Hepatocyte (in vitro differentiated cells): ENCODE measurements at regions not wholly inside any gene's neighbourhood (a gene's known extent, or its start where the extent isn't known, plus 50 kb on each side); places are given as distances from the start of the nearest gene placed in this dataset.
"Not testable (repeated sequence)": the region's sequence is repeated elsewhere in the genome, so short reads cannot be mapped to it uniquely, and the experiment has no call there.

Experiments used
- DNase-seq: peaks from one replicate; pipeline ENCODE4 v3.0.0-alpha.2; 2016; ENCODE audit warnings: low spot score
- H2AFZ ChIP-seq: fragments of 200-600 bp; sonication (generic); 2 replicates; pipeline ENCODE4 v1.6.0; 2016; ENCODE audit warnings: antibody characterized with exemption, mild to moderate bottlenecking
- H3K27ac ChIP-seq: fragments of 200-600 bp; sonication (generic); 2 replicates; pipeline ENCODE4 v1.5.1; 2016; ENCODE audit warnings: mild to moderate bottlenecking
- H3K27me3 ChIP-seq: fragments of 200-600 bp; sonication (generic); 2 replicates; pipeline ENCODE4 v1.6.1; 2016
- H3K36me3 ChIP-seq: fragments of 200-600 bp; sonication (generic); replicated peaks from 2 replicates; pipeline ENCODE4 v1.5.1; 2016; ENCODE audit warnings: low read depth; ENCODE audit not compliant: insufficient read depth
- H3K4me1 ChIP-seq: fragments of 200-600 bp; sonication (generic); 2 replicates; pipeline ENCODE4 v1.5.1; 2016; ENCODE audit warnings: mild to moderate bottlenecking, moderate library complexity; ENCODE audit not compliant: insufficient read depth
- H3K4me2 ChIP-seq: fragments of 200-600 bp; sonication (generic); 2 replicates; pipeline ENCODE4 v1.6.0; 2016
- H3K4me3 ChIP-seq: fragments of 200-600 bp; sonication (generic); 2 replicates; pipeline ENCODE4 v1.5.1; 2016; ENCODE audit warnings: mild to moderate bottlenecking
- H3K79me2 ChIP-seq: fragments of 200-600 bp; sonication (generic); 2 replicates; pipeline ENCODE4 v1.6.0; 2017; ENCODE audit warnings: mild to moderate bottlenecking
- H3K9me2 ChIP-seq: fragments of 200-600 bp; sonication (generic); replicated peaks from 2 replicates; pipeline ENCODE4 v1.6.0; 2017; ENCODE audit warnings: mild to moderate bottlenecking; ENCODE audit not compliant: insufficient read depth
- H3K9me3 ChIP-seq: fragments of 200-600 bp; sonication (generic); 2 replicates; pipeline ENCODE4 v1.5.1; 2016; ENCODE audit warnings: low read depth, mild to moderate bottlenecking
- H4K20me1 ChIP-seq: fragments of 200-600 bp; sonication (generic); 2 replicates; pipeline ENCODE4 v1.6.0; 2016; ENCODE audit warnings: mild to moderate bottlenecking; ENCODE audit not compliant: insufficient read depth, poor library complexity, severe bottlenecking
- EZH2 ChIP-seq: fragments of 200-600 bp; sonication (generic); IDR thresholded peaks from 2 replicates; pipeline ENCODE4 v1.6.1; 2016; ENCODE audit warnings: antibody characterized with exemption, mild to moderate bottlenecking, borderline replicate concordance
- EZH2phosphoT487 ChIP-seq: fragments of 200-600 bp; sonication (generic); IDR thresholded peaks from one replicate; pipeline ENCODE4 v1.6.1; 2018; ENCODE audit warnings: antibody characterized with exemption, mild to moderate bottlenecking, low read depth, moderate library complexity; ENCODE audit not compliant: unreplicated experiment, severe bottlenecking
- WGBS: methylation state at CpG from one replicate; pipeline ENCODE4 v1.1.6; 2016; ENCODE audit warnings: low lambda C conversion rate; ENCODE audit errors: missing lambda C conversion rate; 5-methylcytosine and 5-hydroxymethylcytosine counted together
- TF ChIP-seq, protein P1 (sequence below): fragments of 200-600 bp; sonication (generic); IDR thresholded peaks from 2 replicates; pipeline ENCODE4 v1.5.1; 2016; ENCODE audit warnings: antibody characterized with exemption, mild to moderate bottlenecking; ENCODE audit not compliant: poor library complexity

DNA sequence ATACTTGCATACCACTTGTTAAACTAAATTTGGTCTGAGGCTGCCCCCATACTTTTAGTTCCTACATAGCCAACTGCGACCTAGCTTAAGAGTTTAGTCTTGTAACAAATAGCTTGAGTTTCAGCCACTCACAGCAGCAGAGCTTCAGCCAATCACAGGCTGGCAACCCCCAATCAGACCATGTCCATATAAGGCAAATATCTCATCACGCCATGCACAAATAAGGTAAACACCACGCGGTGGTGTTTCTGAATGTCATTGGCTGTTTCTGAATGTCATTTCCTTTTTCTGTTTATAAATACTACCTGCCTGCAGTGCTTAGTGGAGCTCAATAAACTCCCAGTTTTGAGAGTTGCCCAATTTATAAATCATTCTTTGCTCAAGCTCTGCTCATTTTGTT is 143.1 kb upstream of the MAD2L1 start:
- Histone ChIP-seq H4K20me1 (no peaks in the 10 kb centered on the region), H2AFZ (no peak overlapping the region), H3K27ac (no peak overlapping the region), H3K36me3 (no peaks in the 10 kb centered on the region), H3K9me3 (no peaks in the 10 kb centered on the region), H3K9me2 (no peaks in the 10 kb centered on the region), H3K4me2 (no peak overlapping the region), H3K27me3 (no peaks in the 10 kb centered on the region), H3K79me2 (no peaks in the 10 kb centered on the region), H3K4me3 (no peak overlapping the region), H3K4me1 (no peaks in the 10 kb centered on the region)
- DNase-seq, result no peak
- 88% methylated on average over 4 of the region's 4 CpGs for WGBS
- no peak for TF ChIP-seq EZH2phosphoT487
- no peak for TF ChIP-seq EZH2
- TF ChIP-seq, protein P1, sequence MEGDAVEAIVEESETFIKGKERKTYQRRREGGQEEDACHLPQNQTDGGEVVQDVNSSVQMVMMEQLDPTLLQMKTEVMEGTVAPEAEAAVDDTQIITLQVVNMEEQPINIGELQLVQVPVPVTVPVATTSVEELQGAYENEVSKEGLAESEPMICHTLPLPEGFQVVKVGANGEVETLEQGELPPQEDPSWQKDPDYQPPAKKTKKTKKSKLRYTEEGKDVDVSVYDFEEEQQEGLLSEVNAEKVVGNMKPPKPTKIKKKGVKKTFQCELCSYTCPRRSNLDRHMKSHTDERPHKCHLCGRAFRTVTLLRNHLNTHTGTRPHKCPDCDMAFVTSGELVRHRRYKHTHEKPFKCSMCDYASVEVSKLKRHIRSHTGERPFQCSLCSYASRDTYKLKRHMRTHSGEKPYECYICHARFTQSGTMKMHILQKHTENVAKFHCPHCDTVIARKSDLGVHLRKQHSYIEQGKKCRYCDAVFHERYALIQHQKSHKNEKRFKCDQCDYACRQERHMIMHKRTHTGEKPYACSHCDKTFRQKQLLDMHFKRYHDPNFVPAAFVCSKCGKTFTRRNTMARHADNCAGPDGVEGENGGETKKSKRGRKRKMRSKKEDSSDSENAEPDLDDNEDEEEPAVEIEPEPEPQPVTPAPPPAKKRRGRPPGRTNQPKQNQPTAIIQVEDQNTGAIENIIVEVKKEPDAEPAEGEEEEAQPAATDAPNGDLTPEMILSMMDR, result no peak

DNA sequence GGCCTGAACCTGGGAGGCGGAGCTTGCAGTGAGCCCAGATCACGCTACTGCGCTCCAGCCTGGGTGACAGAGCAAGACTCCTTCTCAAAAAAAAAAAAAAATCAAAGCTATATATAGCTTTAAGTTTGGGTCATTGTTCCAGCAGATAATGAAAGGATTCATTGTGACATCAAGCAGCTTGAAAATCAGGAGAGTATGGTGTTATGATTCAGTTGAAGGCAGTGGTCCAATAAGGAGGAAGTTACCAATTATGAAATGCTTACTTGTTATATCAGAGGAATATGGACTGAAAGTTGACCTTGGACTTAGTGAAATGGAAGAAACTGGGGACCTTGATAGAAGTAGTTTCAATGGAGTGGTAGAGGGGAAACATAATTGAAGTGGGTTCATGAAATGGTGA is 140.4 kb upstream of the MAD2L1 start:
- Histone ChIP-seq H3K9me3 (no peaks in the 10 kb centered on the region), H4K20me1 (no peaks in the 10 kb centered on the region), H3K9me2 (no peaks in the 10 kb centered on the region), H3K79me2 (no peaks in the 10 kb centered on the region), H3K27me3 (no peaks in the 10 kb centered on the region), H3K4me1 (no peaks in the 10 kb centered on the region), H3K36me3 (no peaks in the 10 kb centered on the region), H3K4me2 (no peak overlapping the region), H2AFZ (no peak overlapping the region), H3K27ac (no peak overlapping the region), H3K4me3 (no peak overlapping the region)
- WGBS, result 100% methylated on average over 3 of the region's 3 CpGs
- TF ChIP-seq EZH2phosphoT487 (no peak), EZH2 (no peak)
- TF ChIP-seq, protein P1, result no peak
- no peak for DNase-seq

DNA sequence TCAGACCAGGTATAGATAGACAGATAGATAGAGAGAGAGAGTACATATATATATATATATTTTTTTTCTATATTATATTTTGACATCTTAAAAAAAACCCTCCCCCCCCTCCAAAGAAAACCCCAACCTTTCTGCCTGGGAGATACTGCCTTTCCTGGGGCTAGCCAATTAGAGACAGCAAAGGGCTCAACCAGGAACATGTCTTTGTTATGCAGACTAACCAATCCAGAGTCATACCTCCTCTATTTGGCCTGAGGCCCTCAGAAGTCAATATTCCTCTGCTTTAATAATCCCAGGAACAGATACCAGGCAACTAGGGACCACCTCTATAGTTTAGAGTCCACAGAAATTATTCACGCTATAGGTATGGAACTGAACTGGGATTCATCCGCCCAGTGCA is 135.6 kb upstream of the MAD2L1 start:
- no peaks in the 10 kb centered on the region for H3K27me3 ChIP-seq
- TF ChIP-seq, protein P1, result no peak
- no peak for TF ChIP-seq EZH2
- no peak for TF ChIP-seq EZH2phosphoT487
- H4K20me1 ChIP-seq, result no peaks in the 10 kb centered on the region
- no peak for DNase-seq
- no peaks in the 10 kb centered on the region for H3K36me3 ChIP-seq
- 98% methylated on average over 2 of the region's 2 CpGs for whole genome bisulfite sequencing
- H3K4me3 ChIP-seq, result no peak overlapping the region
- H3K27ac ChIP-seq, result no peak overlapping the region
- H3K4me2 ChIP-seq, result no peak overlapping the region
- no peaks in the 10 kb centered on the region for H3K9me2 ChIP-seq
- no peak overlapping the region for H2AFZ ChIP-seq
- H3K4me1 ChIP-seq, result no peaks in the 10 kb centered on the region
- no peaks in the 10 kb centered on the region for H3K9me3 ChIP-seq
- no peaks in the 10 kb centered on the region for H3K79me2 ChIP-seq

DNA sequence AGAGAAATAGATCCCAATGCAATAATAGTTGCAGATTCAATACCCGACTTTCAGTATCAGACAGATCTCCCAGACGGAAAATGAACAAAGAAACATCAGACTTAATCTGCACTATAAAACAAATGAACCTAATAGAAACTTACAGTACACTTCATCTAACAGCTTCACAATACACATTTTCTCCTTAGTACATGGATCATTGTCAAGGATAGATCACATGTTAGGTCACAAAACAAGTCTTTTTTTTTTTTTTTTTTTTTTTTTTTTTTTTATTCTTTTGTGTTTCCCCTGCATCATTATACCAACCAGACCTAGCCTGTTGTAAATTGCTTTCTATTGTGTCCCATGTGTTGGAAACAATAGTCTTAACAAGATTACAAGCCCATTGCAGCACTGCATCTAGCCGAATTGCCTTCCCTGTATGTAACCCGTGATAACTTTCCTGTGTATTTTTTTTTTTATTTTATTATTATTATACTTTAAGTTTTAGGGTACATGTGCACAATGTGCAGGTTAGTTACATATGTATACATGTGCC is 134.0 kb upstream of the MAD2L1 start:
- H3K27me3 ChIP-seq, H3K9me3 ChIP-seq, H3K36me3 ChIP-seq, H3K4me3 ChIP-seq, H3K27ac ChIP-seq, H4K20me1 ChIP-seq, H3K4me2 ChIP-seq, DNase-seq, H2AFZ ChIP-seq, H3K79me2 ChIP-seq, H3K4me1 ChIP-seq, H3K9me2 ChIP-seq: not testable (repeated sequence)
- WGBS, result 98% methylated on average over 4 of the region's 4 CpGs
